NCI-H510A treated with DMSO at 0.1 percent for 48 hours (cell line): ENCODE measurements at regions not wholly inside any gene's neighbourhood (a gene's known extent, or its start where the extent isn't known, plus 50 kb on each side); places are given as distances from the start of the nearest gene placed in this dataset.
"Not testable (repeated sequence)": the region's sequence is repeated elsewhere in the genome, so short reads cannot be mapped to it uniquely, and the experiment has no call there.

ENCODE experiments used
- DNase-seq: peaks from one replicate; lab custom pipeline; 2025; lab: John Stamatoyannopoulos, UW

- no peak for DNase-seq
These were observed 76.6 kb upstream of the XPA start for GRCh38 chr9:97773723-97774122.

DNA sequence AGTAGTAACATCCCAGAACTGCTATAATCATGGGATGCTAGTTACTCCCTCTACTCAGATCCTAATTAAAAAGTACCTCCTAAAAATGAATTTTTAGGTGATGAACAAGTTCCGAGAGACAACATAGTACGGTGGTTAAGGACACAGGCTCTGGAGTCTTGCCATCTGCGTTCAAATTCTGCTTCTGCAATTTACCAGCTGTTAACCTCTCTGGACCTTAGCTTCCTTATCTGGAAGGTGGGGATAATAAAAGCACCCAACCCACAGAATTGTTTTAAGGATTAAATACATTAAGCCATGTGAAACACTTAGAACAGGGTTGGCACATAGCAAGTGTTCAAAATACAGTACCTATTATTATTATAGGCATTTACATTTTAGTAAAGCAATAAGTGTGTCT is 77.5 kb upstream of the XPA start:
- DNase-seq, result no peak

GRCh38 chr9:97778740-97779139 is 74.3 kb upstream of the FOXE1 start:
- not testable (repeated sequence) for DNase-seq

DNA sequence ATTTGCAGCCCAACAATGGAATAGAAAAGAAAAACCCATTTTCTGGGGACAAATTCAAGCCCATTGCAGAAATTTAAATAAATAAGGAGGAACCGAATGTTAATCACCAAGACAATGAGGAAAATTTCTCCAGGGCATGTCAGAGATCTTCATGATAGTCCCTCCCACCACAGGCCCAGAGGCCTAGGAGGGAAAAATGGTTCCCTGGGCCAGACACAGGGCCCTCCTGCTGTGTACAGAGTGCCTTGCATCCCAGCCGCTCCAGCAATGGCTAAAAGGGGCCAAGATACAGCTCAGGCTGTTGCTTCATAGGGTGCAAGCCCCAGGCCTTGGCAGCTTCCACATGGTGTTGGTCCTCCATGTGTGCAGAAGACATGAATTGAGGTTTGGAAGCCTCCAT is 73.4 kb upstream of the FOXE1 start:
- DNase-seq, result no peak

- DNase-seq, result no peak
These were observed 71.1 kb upstream of the FOXE1 start for GRCh38 chr9:97781902-97782301.

DNA sequence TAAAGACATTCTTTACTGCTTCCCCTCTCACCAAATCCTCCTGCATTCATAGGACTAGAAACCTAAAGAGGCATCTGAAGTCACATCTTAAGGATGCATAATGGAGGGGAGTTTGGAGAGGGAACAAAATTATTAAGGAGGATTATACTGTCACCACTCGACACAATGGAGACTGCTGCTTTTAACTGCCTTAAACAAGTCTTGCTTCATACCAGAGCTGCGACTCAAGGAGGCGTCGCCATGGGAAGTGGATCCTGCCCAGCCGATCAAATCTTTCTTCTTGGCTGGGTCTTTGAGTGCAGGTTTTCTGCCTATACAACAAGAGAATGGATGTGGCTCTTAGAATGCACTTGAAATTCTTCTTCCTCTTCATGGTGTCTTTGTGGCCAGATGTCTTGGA is 66.7 kb upstream of the FOXE1 start:
- DNase-seq, result no peak

DNA sequence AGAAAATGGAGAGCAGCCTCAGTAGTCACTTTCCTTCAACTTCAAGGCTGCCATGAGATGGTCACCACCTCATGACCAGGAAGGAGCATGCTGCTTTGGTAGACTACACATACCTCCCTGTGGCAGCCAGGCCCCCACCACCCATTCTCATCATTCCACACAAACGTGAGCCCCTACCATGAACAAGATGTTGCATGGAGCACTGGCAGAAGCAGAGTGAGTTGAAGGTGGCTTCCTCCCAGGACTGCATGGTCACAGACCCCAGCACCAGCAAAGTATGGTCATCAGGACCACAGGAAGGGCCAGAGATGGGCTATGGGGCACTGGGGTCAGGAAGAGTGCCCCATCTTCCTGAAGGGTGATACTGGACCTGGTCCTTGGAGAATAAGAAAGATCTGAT is 65.5 kb upstream of the FOXE1 start:
- DNase-seq, result no peak

DNA sequence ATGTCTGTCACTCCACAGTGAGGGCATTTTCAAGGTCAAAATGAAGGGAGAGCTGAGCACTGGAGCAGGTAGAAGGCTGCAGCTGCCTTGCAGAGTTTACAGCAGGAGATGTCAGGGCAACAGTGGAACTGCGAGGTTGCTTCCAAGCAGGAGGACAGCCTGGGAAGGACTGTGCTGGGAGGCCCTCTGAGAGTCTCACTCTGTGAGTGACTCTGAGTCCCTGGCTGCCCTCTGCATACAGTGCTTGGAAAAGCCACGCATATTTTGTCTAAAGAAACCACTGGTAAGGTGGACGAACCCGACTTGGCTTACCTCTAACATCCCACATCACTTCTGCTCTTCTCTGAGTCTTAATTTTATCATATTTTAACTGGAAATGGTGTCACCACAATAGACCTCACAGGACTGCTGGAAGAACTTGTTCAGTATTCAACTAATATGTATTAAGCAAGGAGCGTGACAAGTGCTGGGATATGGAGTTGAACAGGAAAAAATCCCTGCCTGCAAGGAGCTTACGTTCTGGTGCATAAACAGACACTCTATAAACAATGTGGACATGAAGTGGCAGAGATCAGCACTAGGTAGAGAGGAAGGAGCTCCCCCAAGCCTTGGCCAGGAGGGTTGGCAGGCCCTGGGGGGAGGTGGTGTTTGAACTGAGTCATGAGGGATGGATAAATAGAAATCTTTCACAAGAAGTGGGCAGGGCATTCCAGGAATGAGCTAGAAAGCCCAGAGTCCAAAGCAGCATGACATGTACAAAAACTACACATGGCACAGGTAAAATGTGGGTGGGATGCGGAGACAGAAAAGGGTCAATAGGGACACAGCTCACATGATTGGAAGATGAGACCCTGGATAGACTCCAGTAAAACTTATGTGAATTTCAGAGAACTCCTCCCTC is 64.0 kb upstream of the FOXE1 start:
- no peak for DNase-seq

GRCh38 chr9:97790542-97790941 is 62.5 kb upstream of the FOXE1 start:
- DNase-seq, result no peak

GRCh38 chr9:97791542-97791941 is 61.5 kb upstream of the FOXE1 start:
- DNase-seq, result no peak

DNA sequence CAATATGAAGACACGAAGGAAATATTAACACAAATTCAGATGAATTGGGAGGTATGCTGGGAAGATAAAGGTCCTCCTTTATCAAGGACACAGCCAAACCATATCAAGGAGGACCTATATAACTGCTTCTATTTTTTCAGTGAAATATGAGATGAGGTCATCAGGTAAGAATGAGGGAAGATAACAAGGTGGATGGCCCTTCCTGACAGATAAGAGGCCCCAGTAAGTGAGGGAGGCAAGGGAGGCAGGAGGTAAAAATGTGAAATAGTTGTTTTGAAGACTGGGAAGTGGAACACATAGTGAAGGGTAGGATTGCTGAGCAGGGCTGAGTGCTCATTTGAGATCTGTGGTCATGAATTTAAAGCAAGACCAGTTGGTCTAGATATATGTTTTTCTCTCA is 60.0 kb upstream of the FOXE1 start:
- no peak for DNase-seq

DNA sequence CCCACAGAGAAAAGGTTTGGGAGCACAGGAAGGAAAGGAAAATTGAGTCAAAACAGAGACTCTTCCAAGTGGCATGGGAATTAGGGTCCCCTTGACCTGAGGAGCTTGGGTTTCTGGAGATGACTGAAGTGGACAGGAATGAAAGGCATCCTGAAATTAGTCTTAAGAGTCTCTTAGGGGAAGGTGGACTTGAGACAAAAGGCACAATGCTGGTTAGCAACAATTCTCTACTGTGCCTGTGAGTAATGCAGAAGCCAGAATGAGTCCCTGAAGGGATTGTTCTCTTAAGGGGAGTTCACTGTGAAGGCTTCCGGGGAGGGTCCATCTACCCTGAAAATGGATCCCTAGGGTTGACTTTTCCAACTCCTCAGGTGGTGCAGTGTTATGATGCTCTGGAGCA is 58.4 kb upstream of the FOXE1 start:
- no peak for DNase-seq

DNA sequence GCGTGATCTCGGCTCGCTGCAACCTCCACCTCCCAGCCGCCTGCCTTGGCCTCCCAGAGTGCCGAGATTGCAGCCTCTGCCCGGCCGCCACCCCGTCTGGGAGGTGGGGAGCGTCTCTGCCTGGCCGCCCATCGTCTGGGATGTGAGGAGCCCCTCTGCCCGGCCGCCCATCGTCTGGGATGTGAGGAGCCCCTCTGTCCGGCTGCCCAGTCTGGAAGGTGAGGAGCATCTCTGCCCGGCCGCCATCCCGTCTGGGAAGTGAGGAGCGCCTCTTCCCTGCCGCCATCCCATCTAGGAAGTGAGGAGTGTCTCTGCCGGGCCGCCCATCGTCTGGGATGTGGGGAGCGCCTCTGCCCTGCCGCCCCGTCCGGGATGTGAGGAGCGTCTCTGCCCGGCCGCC is 56.9 kb upstream of the FOXE1 start:
- DNase-seq, result not testable (repeated sequence)

GRCh38 chr9:97801180-97801579 is 51.8 kb upstream of the FOXE1 start:
- DNase-seq, result no peak

DNA sequence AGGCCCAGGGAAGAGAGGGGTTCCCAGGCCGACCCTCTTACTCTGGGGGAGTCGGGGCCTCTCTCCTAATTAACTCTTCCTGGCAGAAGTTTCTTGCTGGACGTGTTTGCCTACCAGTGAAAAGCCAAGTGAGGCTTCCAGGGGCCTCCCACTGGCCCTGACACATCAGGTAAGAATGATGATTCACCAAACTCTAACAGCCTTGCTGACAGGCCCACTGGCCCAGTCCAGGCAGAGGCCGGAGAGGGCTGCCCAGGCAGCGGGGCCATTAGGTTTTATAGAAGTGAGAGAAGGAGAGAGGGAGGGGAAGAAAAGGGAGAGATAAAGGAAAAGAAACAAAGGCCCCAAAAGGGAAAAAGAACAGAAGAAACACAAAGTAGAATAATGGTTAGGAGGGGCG is 50.8 kb upstream of the FOXE1 start:
- no peak for DNase-seq

DNA sequence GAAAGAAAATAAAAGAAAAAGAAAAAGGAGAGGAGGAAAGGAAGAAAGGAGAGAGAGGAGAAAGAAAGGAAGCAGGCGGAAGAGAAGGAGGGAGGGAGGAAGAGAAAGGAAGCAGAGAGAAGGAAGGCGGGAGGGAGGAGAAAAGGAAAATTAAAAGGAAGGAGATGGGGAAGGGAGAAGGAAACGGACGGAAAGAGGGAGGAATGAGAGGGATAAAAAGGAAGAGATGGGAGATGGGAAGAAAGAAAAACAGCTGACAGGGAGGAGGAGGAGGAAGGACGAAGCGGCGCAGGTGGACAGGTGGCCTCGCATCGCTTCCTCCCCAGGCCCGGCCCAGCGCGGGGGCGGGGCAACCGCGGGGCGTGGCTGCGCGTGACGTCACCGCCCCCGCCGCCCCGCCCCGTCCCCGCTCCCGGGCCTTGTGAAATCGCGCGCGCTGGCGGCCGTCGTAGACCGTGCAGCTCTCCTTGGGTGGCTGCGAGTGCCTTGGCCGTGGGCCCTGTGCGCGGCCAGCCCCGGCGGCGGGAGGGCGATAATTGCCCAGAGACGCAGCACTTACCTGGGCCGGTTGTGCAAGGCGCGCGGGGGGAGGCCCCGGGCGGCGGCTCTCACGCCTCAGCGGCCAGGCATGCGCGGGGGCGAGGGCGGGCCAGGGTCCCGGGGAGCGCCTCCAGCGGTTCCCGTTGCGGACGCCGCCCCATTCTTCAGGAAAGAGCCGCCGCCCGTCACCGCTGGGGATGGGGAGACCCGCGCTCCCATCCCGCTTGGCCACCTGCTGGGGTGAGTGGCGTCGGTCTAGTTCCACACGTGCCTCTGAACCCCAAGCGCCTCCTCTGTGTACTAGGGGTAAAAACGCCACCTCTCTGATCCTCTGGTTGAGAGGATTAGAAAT is 49.6 kb upstream of the FOXE1 start:
- peak; percentile 73 for DNase-seq
